HG02870 (cell line): ENCODE measurements at regions not wholly inside any gene's neighbourhood (a gene's known extent, or its start where the extent isn't known, plus 50 kb on each side); places are given as distances from the start of the nearest gene placed in this dataset.

Experiments
- ATAC-seq: cut with Tn5 transposase; IDR thresholded peaks from one replicate; pipeline ENCODE4 v1.9.1; 2021; ENCODE audit warnings: mild to moderate bottlenecking, moderate library complexity; ENCODE audit not compliant: unreplicated experiment

- no peak for ATAC-seq
Observed at GRCh38 chrX:36913551-36913950, 94.6 kb upstream of the FAM47C start.

GRCh38 chrX:36916941-36917340, 91.2 kb upstream of the FAM47C start:
- ATAC-seq: no peak

GRCh38 chrX:36927712-36928111, 80.5 kb upstream of the FAM47C start:
- ATAC-seq: no peak

GRCh38 chrX:36930491-36930890, 77.7 kb upstream of the FAM47C start:
- ATAC-seq: no peak

DNA sequence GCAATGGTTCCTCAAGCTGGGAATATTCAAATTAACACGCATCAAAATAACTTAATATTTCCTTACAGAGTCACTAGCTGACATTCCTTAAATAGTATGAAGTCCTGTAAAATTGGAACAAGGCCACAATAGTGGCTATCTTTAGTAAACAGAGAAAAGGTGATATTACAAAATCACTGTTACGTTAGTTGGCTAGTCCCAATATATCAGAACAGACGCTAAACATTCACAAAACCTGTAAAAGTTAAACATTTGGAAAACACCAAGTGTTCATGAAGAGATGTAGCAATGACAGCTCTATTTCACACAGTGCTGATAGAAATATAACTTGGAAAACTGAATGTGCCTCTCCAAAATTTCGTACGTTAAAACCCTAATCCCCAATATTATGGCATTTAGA, 61.0 kb upstream of the FAM47C start:
- ATAC-seq: no peak

DNA sequence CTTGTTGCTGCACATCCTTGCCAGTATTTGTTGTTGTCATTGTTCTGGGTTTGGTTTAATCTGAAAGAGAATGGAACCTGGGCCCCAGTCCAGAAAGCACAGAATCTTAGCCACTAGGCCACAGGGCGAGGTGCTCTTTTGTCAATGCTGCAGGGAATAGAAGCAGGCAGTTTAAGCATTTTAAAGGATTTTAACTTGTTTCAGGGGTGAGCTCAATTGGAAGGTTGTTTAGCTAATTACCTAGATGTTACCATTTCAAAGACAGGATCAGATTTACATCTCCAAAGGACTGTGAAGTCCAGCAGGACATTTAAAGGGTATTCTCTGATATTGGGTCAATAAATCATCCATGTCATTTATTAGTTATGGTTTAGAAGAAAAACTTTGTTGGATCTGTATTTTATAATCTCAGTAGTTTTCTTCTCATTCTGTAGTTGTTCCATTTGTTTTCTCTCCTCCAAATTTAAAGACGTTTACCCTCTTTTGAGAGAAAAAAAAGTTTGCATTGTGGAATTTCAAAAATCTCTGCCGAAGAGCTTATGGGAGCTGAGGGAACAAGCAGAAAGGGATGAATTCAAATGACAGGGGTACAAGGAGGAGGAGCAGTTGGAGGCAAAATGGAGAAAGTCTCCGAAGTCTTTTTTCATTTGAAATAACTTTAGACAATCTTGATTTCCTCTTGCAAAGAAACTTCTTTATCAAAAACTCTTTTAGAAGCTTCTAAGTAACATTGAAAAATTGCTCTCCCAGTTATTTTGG, 57.5 kb upstream of the FAM47C start:
- no peak for ATAC-seq

GRCh38 chrX:36957425-36958328, 50.5 kb upstream of the FAM47C start:
- no peak for ATAC-seq
